Keratinocyte (primary cell): ENCODE measurements at regions not wholly inside any gene's neighbourhood (a gene's known extent, or its start where the extent isn't known, plus 50 kb on each side); places are given as distances from the start of the nearest gene placed in this dataset.

Source experiments
- CTCF ChIP-seq, 3 experiments: IDR thresholded peaks in 1 of 3; conservative IDR thresholded peaks in 1 of 3; optimal IDR thresholded peaks in 1 of 3; 2 replicates in 2 of 3; 3 replicates in 1 of 3; pipeline versions ENCODE3 to v1.5.1; 2011; ENCODE audit warnings: low read length in 3 of 3, mild to moderate bottlenecking in 3 of 3, moderate library complexity in 2 of 3, control low read depth in 1 of 3, inconsistent platforms in 1 of 3; ENCODE audit not compliant: insufficient read depth in 2 of 3; ENCODE audit errors: extremely low read depth in 1 of 3
- EZH2 ChIP-seq: IDR thresholded peaks from one replicate; pipeline ENCODE4 v1.6.1; 2012; ENCODE audit warnings: inconsistent platforms, mild to moderate bottlenecking, low read length, moderate library complexity

GRCh38 chr11:70488171-70488703 lies 89.9 kb downstream of the CTTN start:
- no peak for TF ChIP-seq EZH2
- no peak for TF ChIP-seq CTCF (optimal IDR thresholded peaks at IDR 0.05 in 1 of 3, IDR thresholded peaks at IDR 0.05 in 1 of 3, conservative IDR thresholded peaks at IDR 0.05 in 1 of 3; ENCODE audit: extremely low read depth in 1 of 3, insufficient read depth in 2 of 3, low read length in 3 of 3)
